ENCODE measurements at regions not wholly inside any gene's neighbourhood (a gene's known extent, or its start where the extent isn't known, plus 50 kb on each side); places are given as distances from the start of the nearest gene placed in this dataset.

- Histone ChIP-seq H3K4me3 (ENCODE audit: severe bottlenecking) (no peak overlapping the region), H3K9me3 (ENCODE audit: severe bottlenecking) (no peaks in the 10 kb centered on the region), H3K27ac (ENCODE audit: poor library complexity, severe bottlenecking) (no peak overlapping the region), H3K36me3 (ENCODE audit: low read depth) (no peaks in the 10 kb centered on the region), H3K4me1 (ENCODE audit: insufficient read depth, poor library complexity, severe bottlenecking) (no peaks in the 10 kb centered on the region), H3K27me3 (ENCODE audit: insufficient read depth, poor library complexity, severe bottlenecking) (no peaks in the 10 kb centered on the region)
- no peak for TF ChIP-seq CTCF (IDR thresholded peaks at IDR 0.05; ENCODE audit: poor library complexity, severe bottlenecking)
- no peak for ATAC-seq (ENCODE audit: low read depth)
- DNase-seq (ENCODE audit: low spot score): no peak
These were observed 64.8 kb upstream of the PRKAR2B start for GRCh38 chr7:106979551-106980357.

- Histone ChIP-seq H3K4me1 (ENCODE audit: insufficient read depth, poor library complexity, severe bottlenecking) (no peaks in the 10 kb centered on the region), H3K4me3 (ENCODE audit: severe bottlenecking) (no peak overlapping the region), H3K36me3 (ENCODE audit: low read depth) (no peaks in the 10 kb centered on the region), H3K27ac (ENCODE audit: poor library complexity, severe bottlenecking) (no peak overlapping the region), H3K27me3 (ENCODE audit: insufficient read depth, poor library complexity, severe bottlenecking) (no peaks in the 10 kb centered on the region), H3K9me3 (ENCODE audit: severe bottlenecking) (no peaks in the 10 kb centered on the region)
- no peak for TF ChIP-seq CTCF (IDR thresholded peaks at IDR 0.05; ENCODE audit: poor library complexity, severe bottlenecking)
- no peak for DNase-seq (ENCODE audit: low spot score)
- no peak for ATAC-seq (ENCODE audit: low read depth)
These were observed 64.2 kb upstream of the PRKAR2B start for GRCh38 chr7:106980358-106980685.

DNA sequence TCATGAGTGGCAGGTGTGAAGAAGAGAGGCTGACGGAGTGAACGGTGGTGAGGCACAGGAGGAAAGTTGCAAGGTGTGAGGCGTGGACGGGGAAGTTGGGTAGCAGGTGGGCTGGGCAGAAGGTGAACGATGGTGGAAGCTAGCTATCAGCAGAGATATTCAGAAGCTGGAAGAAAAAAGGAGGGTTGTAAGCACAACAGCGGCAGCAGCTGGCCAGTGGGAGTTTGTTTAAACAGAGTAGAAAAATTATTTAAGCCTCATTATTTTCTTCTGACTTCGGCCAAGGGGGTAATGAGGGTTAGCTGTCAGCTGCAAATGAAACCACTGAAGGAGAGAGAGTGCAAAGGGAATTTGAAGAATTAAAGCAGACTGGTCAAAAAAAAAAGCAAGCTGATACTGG is 62.1 kb upstream of the PRKAR2B start:
- Histone ChIP-seq H3K36me3 (ENCODE audit: low read depth) (no peaks in the 10 kb centered on the region), H3K4me1 (ENCODE audit: insufficient read depth, poor library complexity, severe bottlenecking) (no peaks in the 10 kb centered on the region), H3K9me3 (ENCODE audit: severe bottlenecking) (no peaks in the 10 kb centered on the region), H3K27me3 (ENCODE audit: insufficient read depth, poor library complexity, severe bottlenecking) (no peaks in the 10 kb centered on the region), H3K27ac (ENCODE audit: poor library complexity, severe bottlenecking) (no peak overlapping the region), H3K4me3 (ENCODE audit: severe bottlenecking) (no peak overlapping the region)
- DNase-seq (ENCODE audit: low spot score): no peak
- ATAC-seq (ENCODE audit: low read depth): no peak
- TF ChIP-seq CTCF (IDR thresholded peaks at IDR 0.05; ENCODE audit: poor library complexity, severe bottlenecking): no peak

DNA sequence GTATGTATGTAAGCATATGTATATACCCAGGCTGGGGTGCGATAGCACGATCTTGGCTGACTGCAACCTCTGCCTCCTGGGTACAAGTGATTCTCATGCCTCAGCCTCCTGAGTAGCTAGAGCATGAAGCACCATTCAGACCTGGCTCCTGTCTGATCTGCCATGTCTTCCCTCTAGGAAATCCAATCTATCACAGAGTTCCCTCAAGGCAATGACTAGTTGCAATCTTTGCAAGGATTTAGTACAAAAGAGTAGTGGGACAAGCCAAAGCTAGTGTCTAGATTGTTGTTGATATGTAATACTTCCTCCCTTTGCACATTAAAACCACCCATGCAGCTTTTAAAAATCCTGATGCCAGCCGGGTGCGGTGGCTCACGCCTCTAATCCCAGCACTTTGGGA is 60.5 kb upstream of the PRKAR2B start:
- no peak for ATAC-seq (ENCODE audit: low read depth)

More for the DNA sequence above, 60.5 kb upstream of the PRKAR2B start:
- DNase-seq (ENCODE audit: low spot score): no peak
- H3K27me3 ChIP-seq (ENCODE audit: insufficient read depth, poor library complexity, severe bottlenecking): no peaks in the 10 kb centered on the region
- H3K36me3 ChIP-seq (ENCODE audit: low read depth): no peaks in the 10 kb centered on the region
- no peak overlapping the region for H3K27ac ChIP-seq (ENCODE audit: poor library complexity, severe bottlenecking)
- no peaks in the 10 kb centered on the region for H3K4me1 ChIP-seq (ENCODE audit: insufficient read depth, poor library complexity, severe bottlenecking)
- H3K9me3 ChIP-seq (ENCODE audit: severe bottlenecking): no peaks in the 10 kb centered on the region
- TF ChIP-seq CTCF (IDR thresholded peaks at IDR 0.05; ENCODE audit: poor library complexity, severe bottlenecking): no peak
- H3K4me3 ChIP-seq (ENCODE audit: severe bottlenecking): no peak overlapping the region

Measured in RWPE2 (cell line).